ENCODE measurements at regions not wholly inside any gene's neighbourhood (a gene's known extent, or its start where the extent isn't known, plus 50 kb on each side); places are given as distances from the start of the nearest gene placed in this dataset.
"Not testable (repeated sequence)": the region's sequence is repeated elsewhere in the genome, so short reads cannot be mapped to it uniquely, and the experiment has no call there.

- DNase-seq (ENCODE audit: low read depth) = no peak
Observed at GRCh38 chr4:179059396-179059795, 1617.2 kb upstream of the AGA start.

GRCh38 chr4:179066254-179066653, 1624.0 kb upstream of the AGA start:
- H3K4me3 ChIP-seq (ENCODE audit: low read length); DNase-seq (ENCODE audit: low read depth): not testable (repeated sequence)

More at GRCh38 chr4:179059396-179059795, 1617.2 kb upstream of the AGA start:
- H3K4me3 ChIP-seq (ENCODE audit: low read length) = no peak overlapping the region
- TF ChIP-seq CTCF (conservative IDR thresholded peaks at IDR 0.05; ENCODE audit: low read depth, low read length) = no peak

- no peak for TF ChIP-seq CTCF (conservative IDR thresholded peaks at IDR 0.05; ENCODE audit: low read depth, low read length)
- H3K4me3 ChIP-seq (ENCODE audit: low read length) = no peak overlapping the region
- DNase-seq (ENCODE audit: low read depth) = peak; percentile 28
Observed at GRCh38 chr4:179071131-179071530, 1628.9 kb upstream of the AGA start.

GRCh38 chr4:179076865-179077264, 1634.6 kb upstream of the AGA start:
- H3K4me3 ChIP-seq (ENCODE audit: low read length) = no peak overlapping the region
- TF ChIP-seq CTCF (conservative IDR thresholded peaks at IDR 0.05; ENCODE audit: low read depth, low read length) = no peak
- no peak for DNase-seq (ENCODE audit: low read depth)

- no peak for TF ChIP-seq CTCF (conservative IDR thresholded peaks at IDR 0.05; ENCODE audit: low read depth, low read length)
- no peak overlapping the region for H3K4me3 ChIP-seq (ENCODE audit: low read length)
- DNase-seq (ENCODE audit: low read depth) = no peak
Observed at GRCh38 chr4:179095585-179096221, 1653.5 kb upstream of the AGA start.

GRCh38 chr4:179097741-179098140, 1655.5 kb upstream of the AGA start:
- DNase-seq (ENCODE audit: low read depth) = no peak
- TF ChIP-seq CTCF (conservative IDR thresholded peaks at IDR 0.05; ENCODE audit: low read depth, low read length) = no peak
- H3K4me3 ChIP-seq (ENCODE audit: low read length) = no peak overlapping the region

GRCh38 chr4:179110356-179110755, 1668.1 kb upstream of the AGA start:
- no peak overlapping the region for H3K4me3 ChIP-seq (ENCODE audit: low read length)
- no peak for TF ChIP-seq CTCF (conservative IDR thresholded peaks at IDR 0.05; ENCODE audit: low read depth, low read length)
- DNase-seq (ENCODE audit: low read depth) = peak; percentile 99

Data from retinal pigment epithelial cell (primary cell).